ENCODE measurements at regions not wholly inside any gene's neighbourhood (a gene's known extent, or its start where the extent isn't known, plus 50 kb on each side); places are given as distances from the start of the nearest gene placed in this dataset.

DNA sequence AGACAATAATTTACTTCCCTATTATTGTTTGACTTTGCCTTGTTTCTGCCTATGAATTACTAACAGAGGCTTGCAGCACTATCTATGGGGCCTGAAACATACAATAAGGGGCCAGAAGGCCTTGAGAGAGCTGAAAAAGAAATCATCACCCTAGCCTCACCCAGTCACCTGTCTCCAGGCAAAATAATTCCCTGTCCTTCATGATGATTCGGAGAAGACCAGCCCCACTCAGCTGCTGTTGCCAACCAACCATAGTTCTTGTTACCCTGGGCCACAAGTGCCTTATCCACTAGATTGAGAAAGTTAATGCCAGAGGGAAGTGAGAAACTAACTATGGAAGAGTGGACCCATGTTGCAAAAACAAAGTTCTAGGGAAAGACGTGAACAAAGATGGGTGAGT, 97.1 kb downstream of the ARF6 start:
- Histone ChIP-seq H3F3A (ENCODE audit: insufficient read depth, low read length) (no peaks in the 10 kb centered on the region), H3K27ac (ENCODE audit: low read depth, low read length, poor library complexity, severe bottlenecking) (no peak overlapping the region), H3K4me2 (ENCODE audit: low read length) (no peak overlapping the region), H3K27me3 (ENCODE audit: insufficient read depth, low read length) (no peaks in the 10 kb centered on the region), H3K9ac (ENCODE audit: low read length) (no peak overlapping the region), H3K9me3 (ENCODE audit: low read length) (no peaks in the 10 kb centered on the region), H3K36me3 (ENCODE audit: insufficient read depth, low read length) (peaks cover 8% of the 10 kb centered on the region; the same call in 1 of the 2 replicates), H4K20me1 (ENCODE audit: insufficient read depth, low read length) (no peaks in the 10 kb centered on the region), H3K4me3 (ENCODE audit: low read depth, low read length, poor library complexity, severe bottlenecking) (no peak overlapping the region), H3K79me2 (ENCODE audit: insufficient read depth, low read length) (no peaks in the 10 kb centered on the region), H3K9me2 (ENCODE audit: low read depth, low read length) (no peaks in the 10 kb centered on the region), H2AFZ (ENCODE audit: low read length) (no peak overlapping the region), H3K4me1 (ENCODE audit: insufficient read depth, low read length, severe bottlenecking) (peaks cover 13% of the 10 kb centered on the region)
- TF ChIP-seq EZH2 (IDR thresholded peaks at IDR 0.05; ENCODE audit: borderline replicate concordance, low read length) = no peak
- TF ChIP-seq, protein P1, sequence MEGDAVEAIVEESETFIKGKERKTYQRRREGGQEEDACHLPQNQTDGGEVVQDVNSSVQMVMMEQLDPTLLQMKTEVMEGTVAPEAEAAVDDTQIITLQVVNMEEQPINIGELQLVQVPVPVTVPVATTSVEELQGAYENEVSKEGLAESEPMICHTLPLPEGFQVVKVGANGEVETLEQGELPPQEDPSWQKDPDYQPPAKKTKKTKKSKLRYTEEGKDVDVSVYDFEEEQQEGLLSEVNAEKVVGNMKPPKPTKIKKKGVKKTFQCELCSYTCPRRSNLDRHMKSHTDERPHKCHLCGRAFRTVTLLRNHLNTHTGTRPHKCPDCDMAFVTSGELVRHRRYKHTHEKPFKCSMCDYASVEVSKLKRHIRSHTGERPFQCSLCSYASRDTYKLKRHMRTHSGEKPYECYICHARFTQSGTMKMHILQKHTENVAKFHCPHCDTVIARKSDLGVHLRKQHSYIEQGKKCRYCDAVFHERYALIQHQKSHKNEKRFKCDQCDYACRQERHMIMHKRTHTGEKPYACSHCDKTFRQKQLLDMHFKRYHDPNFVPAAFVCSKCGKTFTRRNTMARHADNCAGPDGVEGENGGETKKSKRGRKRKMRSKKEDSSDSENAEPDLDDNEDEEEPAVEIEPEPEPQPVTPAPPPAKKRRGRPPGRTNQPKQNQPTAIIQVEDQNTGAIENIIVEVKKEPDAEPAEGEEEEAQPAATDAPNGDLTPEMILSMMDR (IDR thresholded peaks at IDR 0.05; ENCODE audit: low read length) = no peak

DNA sequence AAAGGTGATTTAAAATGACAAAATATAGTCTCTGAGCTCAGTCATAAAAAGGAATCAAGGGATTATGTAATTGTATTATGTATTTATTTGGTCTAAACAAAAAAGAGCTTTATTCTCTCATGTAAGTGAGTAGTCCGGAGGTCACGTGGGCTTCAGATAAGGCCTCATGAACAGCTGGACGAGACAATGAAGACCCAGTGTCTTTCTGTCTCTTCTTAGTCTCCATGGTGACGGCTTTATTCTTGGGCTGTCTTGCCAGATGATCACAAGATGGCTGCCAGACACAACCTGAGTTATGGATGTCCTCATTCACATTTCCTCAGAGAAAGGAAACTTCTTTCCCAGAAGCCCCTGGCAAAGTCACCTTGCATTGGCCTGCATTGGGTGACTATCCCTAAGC, 98.6 kb downstream of the ARF6 start:
- no peaks in the 10 kb centered on the region for H3F3A ChIP-seq (ENCODE audit: insufficient read depth, low read length)
- H3K4me1 ChIP-seq (ENCODE audit: insufficient read depth, low read length, severe bottlenecking) = peaks cover 13% of the 10 kb centered on the region
- TF ChIP-seq EZH2 (IDR thresholded peaks at IDR 0.05; ENCODE audit: borderline replicate concordance, low read length) = no peak
- TF ChIP-seq, protein P1 (IDR thresholded peaks at IDR 0.05; ENCODE audit: low read length) = no peak
- no peak overlapping the region for H3K9ac ChIP-seq (ENCODE audit: low read length)
- no peaks in the 10 kb centered on the region for H3K79me2 ChIP-seq (ENCODE audit: insufficient read depth, low read length)
- H3K4me3 ChIP-seq (ENCODE audit: low read depth, low read length, poor library complexity, severe bottlenecking) = no peak overlapping the region
- H3K36me3 ChIP-seq (ENCODE audit: insufficient read depth, low read length) = peaks cover 8% of the 10 kb centered on the region; the same call in 1 of the 2 replicates
- H3K4me2 ChIP-seq (ENCODE audit: low read length) = no peak overlapping the region
- no peaks in the 10 kb centered on the region for H3K27me3 ChIP-seq (ENCODE audit: insufficient read depth, low read length)
- H3K9me2 ChIP-seq (ENCODE audit: low read depth, low read length) = no peaks in the 10 kb centered on the region
- H3K9me3 ChIP-seq (ENCODE audit: low read length) = no peaks in the 10 kb centered on the region
- no peak overlapping the region for H3K27ac ChIP-seq (ENCODE audit: low read depth, low read length, poor library complexity, severe bottlenecking)
- no peak overlapping the region for H2AFZ ChIP-seq (ENCODE audit: low read length)
- no peaks in the 10 kb centered on the region for H4K20me1 ChIP-seq (ENCODE audit: insufficient read depth, low read length)

DNA sequence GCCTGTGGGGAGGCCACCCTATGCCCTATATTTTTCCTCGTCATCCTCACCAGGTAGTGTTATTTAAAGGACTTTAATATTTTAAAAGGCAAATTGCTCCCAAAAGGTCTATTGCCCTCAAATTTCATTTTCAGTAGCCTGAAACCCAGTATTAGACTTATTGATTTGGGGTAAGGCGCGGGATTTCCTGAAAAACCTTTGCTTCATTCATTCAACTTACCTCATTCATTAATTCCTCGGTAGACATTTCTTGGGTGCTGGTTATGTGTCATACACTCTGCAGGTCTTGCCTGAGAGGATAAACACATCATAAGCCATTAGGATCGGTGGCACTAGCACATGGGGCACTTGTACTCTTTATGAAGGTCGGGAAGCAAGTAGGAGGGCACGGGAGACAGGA, 99.2 kb downstream of the ARF6 start:
- Histone ChIP-seq H3K27me3 (ENCODE audit: insufficient read depth, low read length) (no peaks in the 10 kb centered on the region), H3K79me2 (ENCODE audit: insufficient read depth, low read length) (no peaks in the 10 kb centered on the region), H3F3A (ENCODE audit: insufficient read depth, low read length) (no peaks in the 10 kb centered on the region), H3K9me2 (ENCODE audit: low read depth, low read length) (no peaks in the 10 kb centered on the region), H2AFZ (ENCODE audit: low read length) (no peak overlapping the region), H3K36me3 (ENCODE audit: insufficient read depth, low read length) (peaks cover 8% of the 10 kb centered on the region; the same call in 1 of the 2 replicates), H3K4me3 (ENCODE audit: low read depth, low read length, poor library complexity, severe bottlenecking) (no peak overlapping the region), H3K4me2 (ENCODE audit: low read length) (no peak overlapping the region), H3K27ac (ENCODE audit: low read depth, low read length, poor library complexity, severe bottlenecking) (no peak overlapping the region), H3K4me1 (ENCODE audit: insufficient read depth, low read length, severe bottlenecking) (peaks cover 13% of the 10 kb centered on the region), H4K20me1 (ENCODE audit: insufficient read depth, low read length) (no peaks in the 10 kb centered on the region), H3K9me3 (ENCODE audit: low read length) (no peaks in the 10 kb centered on the region), H3K9ac (ENCODE audit: low read length) (no peak overlapping the region)
- TF ChIP-seq EZH2 (IDR thresholded peaks at IDR 0.05; ENCODE audit: borderline replicate concordance, low read length) = no peak
- TF ChIP-seq, protein P1 (IDR thresholded peaks at IDR 0.05; ENCODE audit: low read length) = no peak
